Subcutaneous abdominal adipose tissue (tissue), 5 donors: ENCODE measurements at regions not wholly inside any gene's neighbourhood (a gene's known extent, or its start where the extent isn't known, plus 50 kb on each side); places are given as distances from the start of the nearest gene placed in this dataset.

Experiments
- H3K27ac ChIP-seq: one replicate; pipeline ENCODE4 v1.7.0; 2013; ENCODE audit warnings: low read depth, mild to moderate bottlenecking, inconsistent platforms, low read length, moderate library complexity
- H3K27me3 ChIP-seq, 5 donors: one replicate each; pipeline ENCODE4 v1.7.0; 2013; ENCODE audit warnings: low read length in 5 of 5, inconsistent platforms in 1 of 5; ENCODE audit not compliant: control insufficient read depth in 5 of 5, insufficient read depth in 4 of 5
- H3K36me3 ChIP-seq, 5 donors: one replicate each; pipeline ENCODE4 v1.7.0; 2013; ENCODE audit warnings: low read length in 5 of 5; ENCODE audit not compliant: control insufficient read depth in 5 of 5, insufficient read depth in 5 of 5
- H3K4me1 ChIP-seq, 5 donors: one replicate each; pipeline ENCODE4 v1.7.0; 2013; ENCODE audit warnings: low read length in 5 of 5, mild to moderate bottlenecking in 3 of 5, moderate library complexity in 1 of 5; ENCODE audit not compliant: control insufficient read depth in 5 of 5, insufficient read depth in 5 of 5
- H3K4me3 ChIP-seq, 5 donors: one replicate each; pipeline ENCODE4 v1.7.0; 2013; ENCODE audit warnings: low read length in 5 of 5, low read depth in 1 of 5
- H3K9ac ChIP-seq, 5 donors: one replicate each; pipeline ENCODE4 v1.7.0; 2013; ENCODE audit warnings: low read length in 5 of 5, mild to moderate bottlenecking in 4 of 5, moderate library complexity in 3 of 5
- H3K9me3 ChIP-seq, 5 donors: one replicate each; pipeline ENCODE4 v1.7.0; 2013; ENCODE audit warnings: low read length in 5 of 5; ENCODE audit not compliant: control insufficient read depth in 5 of 5
- donor health status: healthy.
- donor health status: healthy.
- donor health status: healthy.
- donor health status: healthy.
- donor health status: healthy.

DNA sequence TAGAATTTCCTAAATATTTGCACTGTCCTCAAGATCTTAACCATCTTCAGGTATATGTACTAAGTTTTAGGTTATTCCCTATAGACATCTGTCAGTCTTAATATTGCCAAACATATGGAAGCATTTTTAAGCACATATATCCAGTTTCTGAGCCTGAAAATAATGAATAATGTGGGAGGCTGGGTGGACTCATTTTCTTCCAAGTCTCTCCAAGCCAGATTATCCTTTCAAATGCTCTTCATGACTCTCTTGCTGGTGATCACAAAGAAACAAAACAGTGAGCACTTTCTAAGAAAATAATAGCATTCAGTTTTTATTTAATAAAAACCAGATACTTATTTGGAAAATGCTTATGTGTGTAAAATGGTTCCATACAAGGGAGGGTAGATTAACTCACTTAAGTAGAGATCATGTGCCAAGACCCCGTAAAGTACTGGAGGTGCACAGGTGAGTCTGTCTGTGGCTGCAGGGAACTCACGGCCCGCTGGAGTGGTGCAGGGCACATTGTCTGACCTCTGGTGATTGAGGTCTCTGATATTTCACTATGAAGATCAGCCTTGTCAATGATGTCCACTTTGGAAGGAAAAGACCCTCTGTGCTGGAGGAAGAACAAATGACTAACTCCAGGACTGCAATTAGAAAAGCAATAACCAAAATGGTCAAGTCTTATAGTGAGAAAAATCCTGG lies 161.6 kb downstream of the TMEM18 start:
- Histone ChIP-seq H3K4me3 (no peak overlapping the region), H3K27me3 (no peaks in the 10 kb centered on the region), H3K36me3 (no peaks in the 10 kb centered on the region), H3K9ac (no peak overlapping the region), H3K27ac (no peak overlapping the region), H3K9me3 (no peaks in the 10 kb centered on the region), H3K4me1 (no peaks in the 10 kb centered on the region)

DNA sequence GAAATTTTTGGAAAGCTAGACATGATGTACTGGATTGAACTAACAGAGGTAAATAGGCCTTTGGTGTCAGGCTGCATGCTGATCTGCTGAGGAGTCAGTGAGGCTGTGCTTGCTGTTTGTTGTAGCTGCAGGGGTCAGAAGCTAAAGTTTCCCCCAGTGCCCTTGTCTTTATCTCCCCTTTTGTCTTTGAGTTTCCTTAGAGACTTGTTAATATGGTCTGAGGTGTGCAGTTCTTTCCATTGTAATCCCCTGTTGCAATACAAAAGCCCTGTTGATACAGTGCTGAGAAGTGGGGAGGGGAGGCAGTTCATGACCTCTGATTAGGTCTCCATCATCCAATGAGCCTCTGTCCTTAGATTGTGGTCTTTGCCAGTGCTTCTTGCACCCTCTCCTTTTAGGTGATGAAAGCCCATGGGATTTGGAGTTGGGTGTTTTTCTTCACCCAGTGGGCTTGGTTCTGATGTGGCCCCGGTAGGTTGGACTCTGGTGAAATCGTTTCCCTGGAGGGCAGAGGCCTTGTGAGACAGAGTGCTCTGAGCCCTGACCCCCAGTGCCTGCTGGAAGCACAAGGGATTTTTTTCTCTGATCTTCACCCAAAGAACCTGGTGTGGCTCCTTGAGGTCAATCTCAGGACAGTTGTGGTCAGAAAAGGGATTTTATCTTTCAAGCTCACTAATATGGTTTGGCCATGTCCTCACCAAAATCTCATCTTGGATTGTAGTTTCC lies 163.1 kb downstream of the TMEM18 start:
- no peak overlapping the region for H3K9ac ChIP-seq
- no peaks in the 10 kb centered on the region for H3K27me3 ChIP-seq
- H3K27ac ChIP-seq: no peak overlapping the region
- peaks cover 0 to 6% (median 3%) of the 10 kb centered on the region in 5 donors for H3K9me3 ChIP-seq
- no peak overlapping the region for H3K4me3 ChIP-seq
- no peaks in the 10 kb centered on the region for H3K36me3 ChIP-seq
- no peaks in the 10 kb centered on the region for H3K4me1 ChIP-seq

DNA sequence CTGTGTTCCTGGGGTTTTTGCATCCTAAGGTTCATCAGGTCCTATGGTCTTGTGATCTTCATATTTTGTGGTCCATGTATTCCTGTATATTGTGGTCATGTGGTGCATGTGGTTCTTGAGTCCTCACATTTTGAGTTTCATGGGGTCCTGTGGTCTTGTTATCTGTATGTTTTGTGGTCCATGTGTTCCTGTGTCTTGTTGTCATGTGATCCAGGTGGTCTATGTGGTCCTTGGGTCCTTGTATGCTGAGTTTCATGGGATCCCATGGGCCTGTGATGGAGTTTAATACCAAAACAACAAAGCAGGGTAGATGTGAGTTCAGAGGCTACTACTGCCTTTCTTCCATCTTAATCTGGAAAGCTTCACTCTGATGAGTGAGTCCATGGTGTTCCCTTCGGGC lies 166.4 kb downstream of the TMEM18 start:
- H3K27me3 ChIP-seq: no peaks in the 10 kb centered on the region
- peaks cover 0 to 6% (median 3%) of the 10 kb centered on the region in 5 donors for H3K9me3 ChIP-seq
- H3K4me1 ChIP-seq: no peaks in the 10 kb centered on the region
- H3K9ac ChIP-seq: no peak overlapping the region
- H3K27ac ChIP-seq: no peak overlapping the region
- H3K36me3 ChIP-seq: no peaks in the 10 kb centered on the region
- H3K4me3 ChIP-seq: no peak overlapping the region

DNA sequence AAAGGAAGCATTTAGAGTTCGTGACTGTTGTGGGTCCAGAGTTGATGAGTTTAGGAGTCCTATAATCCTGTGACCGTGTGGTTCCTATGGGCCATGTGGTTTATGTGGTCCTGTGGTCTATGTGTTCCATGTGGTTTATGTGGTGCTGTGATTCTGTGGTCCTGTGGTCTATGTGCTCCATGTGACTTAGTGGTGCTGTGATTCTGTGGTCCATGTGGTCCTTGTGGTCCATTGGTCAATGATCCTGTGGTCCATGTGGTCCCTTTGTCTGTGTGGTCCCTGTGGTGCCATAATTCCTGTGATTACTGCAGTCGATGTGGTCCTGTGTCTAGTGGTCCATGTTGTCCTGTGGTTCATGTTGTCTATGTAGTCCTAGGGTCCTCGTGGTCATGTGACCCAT lies 167.3 kb downstream of the TMEM18 start:
- H3K27ac ChIP-seq: no peak overlapping the region
- no peak overlapping the region for H3K9ac ChIP-seq
- H3K9me3 ChIP-seq: peaks cover 0 to 6% (median 3%) of the 10 kb centered on the region in 5 donors
- no peaks in the 10 kb centered on the region for H3K27me3 ChIP-seq
- H3K4me3 ChIP-seq: no peak overlapping the region
- H3K36me3 ChIP-seq: no peaks in the 10 kb centered on the region
- H3K4me1 ChIP-seq: no peaks in the 10 kb centered on the region

DNA sequence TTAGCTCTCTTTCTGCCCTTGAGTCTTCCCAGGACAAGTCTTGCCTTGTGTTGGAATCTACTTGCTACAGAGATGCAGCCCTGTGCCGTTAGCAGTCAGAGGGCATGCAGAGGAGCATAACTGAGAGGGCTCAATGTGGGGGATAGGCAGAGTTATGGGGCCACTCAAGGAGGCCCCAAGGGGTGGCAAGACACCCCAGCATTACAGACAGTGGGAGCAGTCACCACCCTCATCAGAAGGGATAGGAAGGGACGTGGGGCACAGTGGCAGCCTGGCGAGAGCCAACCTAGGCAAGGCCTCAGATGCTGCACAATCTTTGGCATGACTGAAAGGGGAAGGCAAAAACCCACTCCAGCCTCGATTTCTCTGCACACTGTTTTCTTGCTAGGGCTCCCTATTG lies 169.1 kb downstream of the TMEM18 start:
- Histone ChIP-seq H3K4me3 (no peak overlapping the region), H3K9ac (no peak overlapping the region), H3K27ac (no peak overlapping the region), H3K36me3 (no peaks in the 10 kb centered on the region), H3K4me1 (peaks cover 0 to under 1% (median 0%) of the 10 kb centered on the region in 5 donors), H3K9me3 (peaks cover 0 to 6% (median 3%) of the 10 kb centered on the region in 5 donors), H3K27me3 (peaks cover 0 to 1% (median 0%) of the 10 kb centered on the region in 5 donors)

DNA sequence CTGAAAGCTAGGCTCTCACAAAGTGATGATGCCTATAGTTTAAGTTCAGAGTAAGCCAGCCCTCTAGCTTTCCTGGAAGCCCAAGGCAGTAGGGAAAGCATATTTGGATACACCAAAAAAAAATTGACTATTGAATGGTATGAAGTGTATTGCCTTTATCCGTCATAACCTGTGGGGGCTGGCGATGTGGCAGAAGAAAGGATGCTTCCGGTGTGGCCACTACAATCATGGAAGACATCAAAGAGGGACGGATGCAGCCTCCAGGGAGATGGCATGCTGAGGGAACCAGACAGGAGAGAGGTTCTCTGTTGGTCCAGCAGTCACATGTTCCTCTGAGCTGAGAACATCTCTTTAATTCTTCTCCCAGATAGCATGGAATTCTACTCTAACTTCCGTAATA lies 170.3 kb downstream of the TMEM18 start:
- Histone ChIP-seq H3K4me1 (peaks cover 0 to 4% (median 0%) of the 10 kb centered on the region in 5 donors), H3K27me3 (peaks cover 0 to 6% (median 0%) of the 10 kb centered on the region in 5 donors), H3K9ac (no peak overlapping the region), H3K27ac (no peak overlapping the region), H3K36me3 (no peaks in the 10 kb centered on the region), H3K9me3 (peaks cover 0 to 6% (median 3%) of the 10 kb centered on the region in 5 donors), H3K4me3 (no peak overlapping the region)

DNA sequence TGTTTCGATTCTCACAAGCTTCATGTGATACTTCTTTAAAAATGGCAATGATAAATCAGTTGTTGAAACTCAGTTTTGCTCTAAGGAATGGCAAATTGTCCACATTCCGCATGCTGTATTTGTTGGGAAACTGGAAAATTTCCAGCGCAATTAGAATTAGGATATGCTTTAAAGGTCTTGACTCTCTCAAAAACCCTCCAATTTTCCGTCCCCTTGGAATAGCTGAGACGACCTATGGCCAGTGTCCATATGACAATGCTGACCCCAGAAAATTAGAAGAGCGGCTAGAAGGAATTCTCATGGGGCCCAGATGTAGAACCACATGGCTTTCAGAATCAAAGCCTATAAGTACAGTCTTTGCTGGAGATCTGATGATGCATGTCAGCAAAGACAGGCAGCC lies 170.8 kb downstream of the TMEM18 start:
- H3K36me3 ChIP-seq: no peaks in the 10 kb centered on the region
- H3K4me1 ChIP-seq: peaks cover 0 to 4% (median 0%) of the 10 kb centered on the region in 5 donors
- H3K4me3 ChIP-seq: no peak overlapping the region
- H3K9me3 ChIP-seq: peaks cover 0 to 6% (median 3%) of the 10 kb centered on the region in 5 donors
- H3K27me3 ChIP-seq: peaks cover 0 to 10% (median 0%) of the 10 kb centered on the region in 5 donors
- H3K27ac ChIP-seq: no peak overlapping the region
- H3K9ac ChIP-seq: no peak overlapping the region

DNA sequence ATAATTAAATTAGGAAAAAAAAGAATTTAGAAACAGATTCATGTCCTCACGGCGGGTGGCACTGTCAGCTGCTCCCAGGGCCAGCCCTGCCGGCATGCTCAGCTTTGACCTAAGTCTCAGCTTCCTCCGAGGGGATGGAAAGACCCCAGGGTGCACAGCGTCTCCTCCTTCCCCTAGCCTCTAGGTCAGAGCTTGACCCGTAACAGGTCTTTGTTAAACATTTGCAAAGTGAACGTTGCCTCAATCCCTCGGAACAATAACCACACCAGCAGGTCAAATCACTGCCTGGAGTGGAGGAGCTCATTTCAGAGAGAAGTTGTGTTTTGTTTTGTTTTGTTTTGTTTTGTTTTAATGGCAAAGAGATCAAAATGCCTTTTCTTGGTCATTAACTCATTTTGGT lies 171.3 kb downstream of the TMEM18 start:
- H3K27me3 ChIP-seq: peaks cover 0 to 12% (median 0%) of the 10 kb centered on the region in 5 donors

DNA sequence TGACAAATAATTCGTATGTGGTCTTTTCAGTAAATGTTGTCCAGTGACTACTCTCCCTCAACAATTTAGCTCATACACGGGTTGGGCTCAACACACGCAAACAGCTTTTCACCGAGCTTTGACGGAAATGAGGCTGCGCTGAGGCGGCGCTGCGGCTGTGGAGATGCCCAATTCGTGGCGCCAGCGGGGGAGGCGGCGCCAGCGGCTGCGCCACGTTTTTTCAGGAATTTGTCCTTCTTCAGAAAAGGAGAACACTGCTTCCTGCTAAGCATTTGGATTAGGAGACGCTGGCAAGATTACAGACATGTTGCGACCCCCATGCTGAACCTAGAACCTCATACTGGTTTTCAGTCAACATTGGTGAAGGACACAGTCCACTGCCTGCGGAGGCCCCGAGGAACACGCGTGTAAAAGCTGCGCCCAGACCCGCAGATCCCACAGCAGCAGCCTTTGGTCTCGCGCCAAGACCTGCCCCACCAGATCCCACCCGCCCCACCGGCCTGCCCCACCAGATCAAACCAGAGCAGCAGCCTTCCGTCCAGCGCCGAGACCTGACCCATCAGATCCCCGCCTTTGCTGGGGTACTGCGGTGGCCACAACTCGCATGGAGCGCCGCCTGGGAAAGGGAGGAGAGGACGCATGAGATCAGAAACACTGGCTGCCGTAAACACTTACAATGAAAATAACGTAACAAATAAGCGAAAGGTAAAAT lies 173.8 kb downstream of the TMEM18 start:
- Histone ChIP-seq H3K27me3 (peaks cover 4 to 19% (median 5%) of the 10 kb centered on the region in 5 donors), H3K36me3 (no peaks in the 10 kb centered on the region), H3K9me3 (peaks cover 0 to 3% (median 0%) of the 10 kb centered on the region in 5 donors), H3K4me3 (no peak overlapping the region), H3K9ac (peak overlapping the region in 1 of 5 donors; percentile 39), H3K27ac (peak overlapping the region; percentile 44), H3K4me1 (peaks cover 0 to 4% (median 0%) of the 10 kb centered on the region in 5 donors)

More for the DNA sequence above, 171.3 kb downstream of the TMEM18 start:
- no peak overlapping the region for H3K27ac ChIP-seq
- peaks cover 0 to 6% (median 3%) of the 10 kb centered on the region in 5 donors for H3K9me3 ChIP-seq
- H3K36me3 ChIP-seq: no peaks in the 10 kb centered on the region
- no peak overlapping the region for H3K4me3 ChIP-seq
- no peak overlapping the region for H3K9ac ChIP-seq
- H3K4me1 ChIP-seq: peaks cover 0 to 4% (median 0%) of the 10 kb centered on the region in 5 donors
